ENCODE measurements at regions not wholly inside any gene's neighbourhood (a gene's known extent, or its start where the extent isn't known, plus 50 kb on each side); places are given as distances from the start of the nearest gene placed in this dataset.

DNA sequence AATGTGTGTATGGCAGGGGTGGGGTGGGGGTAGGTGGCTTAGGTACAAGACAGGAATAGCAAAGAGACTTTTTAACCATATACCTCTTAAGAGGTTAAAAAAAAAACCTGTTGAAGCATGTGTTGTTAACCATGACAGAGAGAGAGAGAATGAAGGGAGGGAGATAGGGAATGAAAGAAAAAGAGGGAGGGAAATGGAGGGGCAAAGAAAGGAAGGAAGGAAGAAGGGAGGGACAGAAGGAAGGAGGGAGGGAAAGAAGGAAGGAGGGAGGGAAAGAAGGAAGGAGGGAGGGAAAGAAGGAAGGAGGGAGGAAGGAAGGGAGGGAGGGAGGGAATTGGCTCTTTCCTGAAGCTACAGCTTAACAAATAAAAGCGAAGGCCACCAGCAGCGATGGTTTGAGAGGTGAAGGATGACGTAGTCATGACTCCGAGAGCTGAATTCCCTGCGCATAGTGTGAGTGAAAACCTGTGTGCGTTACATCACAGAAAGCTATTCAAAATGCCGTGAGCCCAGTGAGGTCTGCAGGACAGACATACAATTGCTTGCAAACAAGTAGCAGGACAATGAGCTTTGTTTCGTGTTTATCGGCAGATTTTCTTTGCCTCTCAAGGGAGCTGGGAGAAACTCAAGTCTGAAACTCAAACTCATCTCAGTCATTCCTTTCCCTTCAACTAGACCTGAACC is 88.6 kb upstream of the NEDD9 start:
- no peak overlapping the region for H3K4me3 ChIP-seq (ENCODE audit: low read depth, low read length)
- TF ChIP-seq, protein P1, sequence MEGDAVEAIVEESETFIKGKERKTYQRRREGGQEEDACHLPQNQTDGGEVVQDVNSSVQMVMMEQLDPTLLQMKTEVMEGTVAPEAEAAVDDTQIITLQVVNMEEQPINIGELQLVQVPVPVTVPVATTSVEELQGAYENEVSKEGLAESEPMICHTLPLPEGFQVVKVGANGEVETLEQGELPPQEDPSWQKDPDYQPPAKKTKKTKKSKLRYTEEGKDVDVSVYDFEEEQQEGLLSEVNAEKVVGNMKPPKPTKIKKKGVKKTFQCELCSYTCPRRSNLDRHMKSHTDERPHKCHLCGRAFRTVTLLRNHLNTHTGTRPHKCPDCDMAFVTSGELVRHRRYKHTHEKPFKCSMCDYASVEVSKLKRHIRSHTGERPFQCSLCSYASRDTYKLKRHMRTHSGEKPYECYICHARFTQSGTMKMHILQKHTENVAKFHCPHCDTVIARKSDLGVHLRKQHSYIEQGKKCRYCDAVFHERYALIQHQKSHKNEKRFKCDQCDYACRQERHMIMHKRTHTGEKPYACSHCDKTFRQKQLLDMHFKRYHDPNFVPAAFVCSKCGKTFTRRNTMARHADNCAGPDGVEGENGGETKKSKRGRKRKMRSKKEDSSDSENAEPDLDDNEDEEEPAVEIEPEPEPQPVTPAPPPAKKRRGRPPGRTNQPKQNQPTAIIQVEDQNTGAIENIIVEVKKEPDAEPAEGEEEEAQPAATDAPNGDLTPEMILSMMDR (IDR thresholded peaks at IDR 0.05; ENCODE audit: insufficient read depth, low read depth, low read length): no peak
- no peak for DNase-seq (ENCODE audit: low read depth)

GRCh38 chr6:11318835-11319813 is 86.7 kb upstream of the NEDD9 start:
- TF ChIP-seq, protein P1 (IDR thresholded peaks at IDR 0.05; ENCODE audit: insufficient read depth, low read depth, low read length): no peak
- no peak overlapping the region for H3K4me3 ChIP-seq (ENCODE audit: low read depth, low read length)
- DNase-seq (ENCODE audit: low read depth): no peak

DNA sequence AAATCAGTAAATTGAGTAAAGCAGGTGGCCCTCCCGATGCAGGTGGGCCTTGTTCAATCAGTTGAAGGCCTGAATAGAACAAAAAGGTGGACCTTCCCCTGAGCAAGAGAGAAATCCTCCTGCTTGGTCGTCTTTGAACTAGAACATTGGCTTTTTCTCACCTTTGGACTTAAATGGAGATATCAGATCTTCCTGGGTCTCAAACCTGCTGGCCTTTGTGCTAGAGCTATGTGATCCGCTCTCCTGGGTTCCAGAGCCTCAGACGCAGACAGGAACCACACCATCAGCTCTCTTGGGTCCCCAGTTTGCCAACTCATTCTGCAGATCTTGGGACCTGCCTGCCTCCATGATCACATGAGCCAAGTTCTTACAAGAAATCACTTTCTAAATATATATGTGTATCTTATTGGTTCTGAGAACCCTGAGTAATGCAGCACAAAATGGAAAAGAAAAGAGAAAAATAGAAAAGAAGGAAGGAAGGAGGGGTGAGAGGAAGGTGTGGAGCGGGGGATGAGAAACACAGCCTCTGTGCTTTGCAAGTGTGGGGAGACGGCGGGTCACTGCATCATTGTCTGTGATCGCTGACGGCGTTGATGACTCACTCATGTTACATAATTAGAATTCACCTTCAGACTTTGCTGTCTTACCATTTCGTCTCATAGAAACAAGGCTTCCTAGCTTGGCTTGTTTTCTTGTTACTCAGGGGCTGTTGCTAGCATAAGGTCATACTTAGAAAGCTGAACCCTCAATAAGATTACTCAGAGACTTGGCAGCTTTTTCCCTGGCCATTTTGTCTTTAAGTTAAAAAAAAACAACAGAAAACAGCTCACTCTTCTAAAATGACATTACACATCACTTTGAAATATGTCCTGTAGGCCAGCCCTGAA is 85.7 kb upstream of the NEDD9 start:
- H3K4me3 ChIP-seq (ENCODE audit: low read depth, low read length): no peak overlapping the region
- TF ChIP-seq, protein P1 (IDR thresholded peaks at IDR 0.05; ENCODE audit: insufficient read depth, low read depth, low read length): no peak
- DNase-seq (ENCODE audit: low read depth): peak; percentile 92

DNA sequence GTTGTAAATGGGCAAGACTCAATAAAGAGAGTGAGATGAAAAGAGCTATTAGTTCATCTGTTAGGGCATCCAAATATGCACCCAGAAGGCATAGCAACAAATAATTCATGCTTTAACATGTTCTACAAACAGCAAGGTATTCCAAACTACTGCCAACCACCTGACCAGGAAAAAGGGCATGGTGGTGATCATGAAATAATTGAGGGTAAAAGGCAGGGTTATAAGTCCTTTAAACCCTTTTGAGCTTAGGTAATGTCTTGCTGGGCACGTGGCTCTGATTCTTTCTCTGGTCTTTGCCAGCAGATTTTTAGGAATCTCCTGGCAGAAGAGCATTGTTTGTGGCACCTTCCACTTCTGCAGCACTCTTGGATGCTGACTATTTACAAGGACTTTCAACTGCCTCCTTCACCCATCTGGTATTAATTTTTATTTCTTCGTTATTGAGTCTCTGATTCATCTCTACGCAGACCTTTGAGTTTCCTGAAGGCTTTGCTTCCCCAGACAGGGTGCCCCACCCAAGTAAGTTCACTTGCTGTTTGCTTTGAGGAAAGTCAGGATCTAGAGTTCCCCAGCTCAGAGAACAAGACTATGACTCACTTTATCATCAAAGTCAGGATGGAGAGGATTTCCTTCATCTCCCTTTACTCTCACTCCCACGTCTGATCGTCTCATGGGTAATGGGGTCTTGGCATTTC is 83.4 kb upstream of the NEDD9 start:
- peak; percentile 89 for DNase-seq (ENCODE audit: low read depth)
- TF ChIP-seq, protein P1 (IDR thresholded peaks at IDR 0.05; ENCODE audit: insufficient read depth, low read depth, low read length): no peak
- H3K4me3 ChIP-seq (ENCODE audit: low read depth, low read length): no peak overlapping the region

DNA sequence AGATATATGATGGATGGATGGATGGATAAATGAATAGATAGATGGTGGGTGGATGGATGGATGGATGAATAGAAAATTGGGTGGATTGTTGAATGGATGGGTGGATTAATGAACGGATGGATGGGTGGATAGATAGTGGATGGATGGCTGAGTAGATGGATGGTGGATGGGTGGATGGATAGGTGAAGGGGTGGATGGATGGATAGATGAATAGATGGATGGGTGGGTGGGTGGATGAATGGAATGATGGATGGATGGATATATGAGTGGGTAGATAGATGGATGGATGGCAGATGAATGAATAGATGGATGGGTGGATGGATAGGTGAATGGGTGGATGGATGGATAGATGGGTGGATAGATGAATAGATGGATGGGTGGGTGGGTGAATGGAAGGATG is 80.7 kb upstream of the NEDD9 start:
- no peak for DNase-seq (ENCODE audit: low read depth)
- H3K4me3 ChIP-seq (ENCODE audit: low read depth, low read length): no peak overlapping the region

More for the DNA sequence above, 80.7 kb upstream of the NEDD9 start:
- TF ChIP-seq, protein P1 (IDR thresholded peaks at IDR 0.05; ENCODE audit: insufficient read depth, low read depth, low read length): no peak
